ENCODE measurements at regions not wholly inside any gene's neighbourhood (a gene's known extent, or its start where the extent isn't known, plus 50 kb on each side); places are given as distances from the start of the nearest gene placed in this dataset.

GRCh38 chr13:99436686-99437416, 64.4 kb upstream of the TM9SF2 start:
- TF ChIP-seq ZSCAN18 (CRISPR knock-in tag; IDR thresholded peaks at IDR 0.05) = no peak
- TF ChIP-seq USF1 (CRISPR knock-in tag; IDR thresholded peaks at IDR 0.05) = no peak
- TF ChIP-seq ZBTB43 (CRISPR knock-in tag; IDR thresholded peaks at IDR 0.05) = no peak
- no peak for TF ChIP-seq NFE2L1 (CRISPR knock-in tag; IDR thresholded peaks at IDR 0.05)
- TF ChIP-seq CTCF (IDR thresholded peaks at IDR 0.05) = peak; percentile 100
- no peak for TF ChIP-seq TP53 (CRISPR knock-in tag; IDR thresholded peaks at IDR 0.05)
- no peak for TF ChIP-seq MAX (CRISPR knock-in tag; IDR thresholded peaks at IDR 0.05)
- no peak for TF ChIP-seq E2F1 (CRISPR knock-in tag; IDR thresholded peaks at IDR 0.05)
- TF ChIP-seq KAT7 (CRISPR knock-in tag; IDR thresholded peaks at IDR 0.05; ENCODE audit: borderline replicate concordance) = no peak

All from WTC11 (cell line).